GM23248 (cell line): ENCODE measurements at regions not wholly inside any gene's neighbourhood (a gene's known extent, or its start where the extent isn't known, plus 50 kb on each side); places are given as distances from the start of the nearest gene placed in this dataset.

Experiments used
- DNase-seq: peaks from one replicate; pipeline ENCODE4 v3.0.0-alpha.2; 2015
- H2AFZ ChIP-seq: fragments of 200-600 bp; sonication (generic); 2 replicates; pipeline ENCODE4 v1.6.1; 2016; ENCODE audit warnings: antibody characterized with exemption
- H3F3A ChIP-seq: fragments of 200-600 bp; sonication (generic); 2 replicates; pipeline ENCODE4 v1.6.1; 2016; ENCODE audit warnings: mild to moderate bottlenecking, antibody characterized with exemption, mixed run types; ENCODE audit not compliant: insufficient read depth
- H3K27ac ChIP-seq: fragments of 200-600 bp; sonication (generic); 2 replicates; pipeline ENCODE4 v1.5.1; 2016; ENCODE audit warnings: mild to moderate bottlenecking
- H3K27me3 ChIP-seq: fragments of 200-600 bp; sonication (generic); replicated peaks from 2 replicates; pipeline ENCODE4 v1.6.1; 2016; ENCODE audit warnings: mild to moderate bottlenecking; ENCODE audit not compliant: insufficient read depth
- H3K36me3 ChIP-seq: fragments of 200-600 bp; sonication (generic); 2 replicates; pipeline ENCODE4 v1.6.1; 2016; ENCODE audit warnings: low read depth, mild to moderate bottlenecking
- H3K4me1 ChIP-seq: fragments of 200-600 bp; sonication (generic); 2 replicates; pipeline ENCODE4 v1.6.1; 2016; ENCODE audit warnings: mild to moderate bottlenecking; ENCODE audit not compliant: insufficient read depth
- H3K4me2 ChIP-seq: fragments of 200-600 bp; sonication (generic); one replicate; pipeline ENCODE4 v1.6.1; 2016; ENCODE audit warnings: mild to moderate bottlenecking; ENCODE audit not compliant: unreplicated experiment
- H3K4me3 ChIP-seq: fragments of 200-600 bp; sonication (generic); 2 replicates; pipeline ENCODE4 v1.5.1; 2016; ENCODE audit warnings: mild to moderate bottlenecking
- H3K79me2 ChIP-seq: fragments of 200-600 bp; sonication (generic); 2 replicates; pipeline ENCODE4 v1.6.1; 2016; ENCODE audit warnings: mild to moderate bottlenecking; ENCODE audit not compliant: insufficient read depth
- H3K9ac ChIP-seq: fragments of 200-600 bp; sonication (generic); 2 replicates; pipeline ENCODE4 v1.6.1; 2016; ENCODE audit warnings: mild to moderate bottlenecking
- H3K9me2 ChIP-seq: fragments of 200-600 bp; sonication (generic); 2 replicates; pipeline ENCODE4 v1.6.1; 2016; ENCODE audit warnings: mixed run types, mild to moderate bottlenecking, moderate library complexity; ENCODE audit not compliant: insufficient read depth
- H3K9me3 ChIP-seq: fragments of 200-600 bp; sonication (generic); one replicate; pipeline ENCODE4 v1.6.1; 2017; ENCODE audit warnings: low read depth
- H4K20me1 ChIP-seq: fragments of 200-600 bp; sonication (generic); 2 replicates; pipeline ENCODE4 v1.6.0; 2016; ENCODE audit not compliant: insufficient read depth
- EZH2 ChIP-seq: fragments of 200-600 bp; sonication (generic); IDR thresholded peaks from 2 replicates; pipeline ENCODE4 v1.6.1; 2018; ENCODE audit warnings: antibody characterized with exemption, mild to moderate bottlenecking; ENCODE audit not compliant: insufficient read depth, poor library complexity, severe bottlenecking
- EZH2phosphoT487 ChIP-seq: fragments of 200-600 bp; sonication (generic); IDR thresholded peaks from 2 replicates; pipeline ENCODE4 v1.6.1; 2018; ENCODE audit warnings: antibody characterized with exemption, moderate library complexity, mild to moderate bottlenecking, low read depth; ENCODE audit not compliant: insufficient read depth
- WGBS, 2 experiments: methylation state at CpG; one replicate each; pipeline ENCODE4 v1.1.6; 2015 to 2017; ENCODE audit warnings: low lambda C conversion rate in 2 of 2, low coverage in 1 of 2; ENCODE audit errors: missing lambda C conversion rate in 2 of 2; 5-methylcytosine and 5-hydroxymethylcytosine counted together
- in situ Hi-C: fragments of 300-500 bp; cut with MboI; formaldehyde crosslinking; loops from 2 replicates; pipeline ENCODE4 v1.15.0; 2020

- Histone ChIP-seq H3K36me3 (no peaks in the 10 kb centered on the region), H3K4me1 (no peaks in the 10 kb centered on the region), H2AFZ (no peak overlapping the region), H3K4me3 (no peak overlapping the region), H3K27ac (no peak overlapping the region), H4K20me1 (no peaks in the 10 kb centered on the region), H3K27me3 (no peaks in the 10 kb centered on the region), H3K9me2 (no peaks in the 10 kb centered on the region), H3K79me2 (no peaks in the 10 kb centered on the region), H3F3A (no peaks in the 10 kb centered on the region), H3K9ac (no peak overlapping the region), H3K9me3 (no peaks in the 10 kb centered on the region), H3K4me2 (no peak overlapping the region)
- in situ Hi-C loops = no loop called here
- no peak for TF ChIP-seq EZH2
- no peak for TF ChIP-seq EZH2phosphoT487
- DNase-seq = no peak
- WGBS, 2 experiments = 27% methylated on average over 3 of the region's 3 CpGs
Measured at GRCh38 chr3:88311826-88312225, 162.1 kb downstream of the C3orf38 start.

GRCh38 chr3:88312256-88312655 is 162.5 kb downstream of the C3orf38 start:
- in situ Hi-C loops = no loop called here
- no peaks in the 10 kb centered on the region for H3F3A ChIP-seq
- no peak for DNase-seq
- no peak overlapping the region for H3K4me2 ChIP-seq
- no peak overlapping the region for H2AFZ ChIP-seq
- 28 to 29% methylated on average over 2 of the region's 2 CpGs for WGBS, 2 experiments
- H3K9me2 ChIP-seq = no peaks in the 10 kb centered on the region
- H3K4me3 ChIP-seq = no peak overlapping the region
- no peaks in the 10 kb centered on the region for H3K36me3 ChIP-seq
- TF ChIP-seq EZH2 (no peak), EZH2phosphoT487 (no peak)
- no peak overlapping the region for H3K9ac ChIP-seq
- no peaks in the 10 kb centered on the region for H3K9me3 ChIP-seq
- no peaks in the 10 kb centered on the region for H4K20me1 ChIP-seq
- H3K27me3 ChIP-seq = no peaks in the 10 kb centered on the region
- H3K4me1 ChIP-seq = no peaks in the 10 kb centered on the region
- H3K27ac ChIP-seq = no peak overlapping the region
- no peaks in the 10 kb centered on the region for H3K79me2 ChIP-seq

- Histone ChIP-seq H3K9ac (no peak overlapping the region), H3K4me1 (no peaks in the 10 kb centered on the region)
Measured at GRCh38 chr3:88318067-88318466, 168.3 kb downstream of the C3orf38 start.

GRCh38 chr3:88321363-88322050 is 171.7 kb downstream of the C3orf38 start:
- Histone ChIP-seq H3F3A (no peaks in the 10 kb centered on the region), H3K4me2 (no peak overlapping the region), H3K9ac (no peak overlapping the region), H2AFZ (no peak overlapping the region), H3K9me2 (no peaks in the 10 kb centered on the region), H4K20me1 (no peaks in the 10 kb centered on the region), H3K27ac (no peak overlapping the region), H3K4me1 (no peaks in the 10 kb centered on the region), H3K36me3 (no peaks in the 10 kb centered on the region), H3K79me2 (no peaks in the 10 kb centered on the region), H3K9me3 (no peaks in the 10 kb centered on the region), H3K27me3 (no peaks in the 10 kb centered on the region), H3K4me3 (no peak overlapping the region)
- 41 to 46% methylated on average over 3 of the region's 3 CpGs for WGBS, 2 experiments
- TF ChIP-seq EZH2phosphoT487 (no peak), EZH2 (no peak)
- in situ Hi-C loops = no loop called here
- no peak for DNase-seq

More at GRCh38 chr3:88318067-88318466, 168.3 kb downstream of the C3orf38 start:
- Histone ChIP-seq H2AFZ (no peak overlapping the region), H3K27ac (no peak overlapping the region), H3F3A (no peaks in the 10 kb centered on the region), H3K9me2 (no peaks in the 10 kb centered on the region), H3K79me2 (no peaks in the 10 kb centered on the region), H3K9me3 (no peaks in the 10 kb centered on the region), H3K36me3 (no peaks in the 10 kb centered on the region), H3K27me3 (no peaks in the 10 kb centered on the region), H4K20me1 (no peaks in the 10 kb centered on the region), H3K4me3 (no peak overlapping the region), H3K4me2 (no peak overlapping the region)
- DNase-seq = no peak
- in situ Hi-C loops = no loop called here
- WGBS, 2 experiments = 5 to 6% methylated on average over 3 of the region's 3 CpGs
- TF ChIP-seq EZH2phosphoT487 = no peak
- TF ChIP-seq EZH2 = no peak

- Histone ChIP-seq H3K4me3 (no peak overlapping the region), H3K27me3 (no peaks in the 10 kb centered on the region), H3K27ac (no peak overlapping the region), H3K9me3 (no peaks in the 10 kb centered on the region), H3F3A (no peaks in the 10 kb centered on the region), H3K36me3 (no peaks in the 10 kb centered on the region), H3K4me1 (no peaks in the 10 kb centered on the region), H2AFZ (no peak overlapping the region), H3K9ac (no peak overlapping the region), H3K9me2 (no peaks in the 10 kb centered on the region), H3K79me2 (no peaks in the 10 kb centered on the region), H4K20me1 (no peaks in the 10 kb centered on the region), H3K4me2 (no peak overlapping the region)
- no peak for DNase-seq
- in situ Hi-C loops = no loop called here
- TF ChIP-seq EZH2 = no peak
- WGBS, 2 experiments = 0 to 8% methylated on average over 2 of the region's 2 CpGs
Measured at GRCh38 chr3:88324788-88325187, 175.0 kb downstream of the C3orf38 start.
